Brain pericyte (primary cell): ENCODE measurements at regions not wholly inside any gene's neighbourhood (a gene's known extent, or its start where the extent isn't known, plus 50 kb on each side); places are given as distances from the start of the nearest gene placed in this dataset.
"Not testable (repeated sequence)": the region's sequence is repeated elsewhere in the genome, so short reads cannot be mapped to it uniquely, and the experiment has no call there.

Experiments
- DNase-seq: peaks from one replicate; pipeline ENCODE4 v3.0.0-alpha.2; 2012; ENCODE audit warnings: low read depth, low spot score

DNA sequence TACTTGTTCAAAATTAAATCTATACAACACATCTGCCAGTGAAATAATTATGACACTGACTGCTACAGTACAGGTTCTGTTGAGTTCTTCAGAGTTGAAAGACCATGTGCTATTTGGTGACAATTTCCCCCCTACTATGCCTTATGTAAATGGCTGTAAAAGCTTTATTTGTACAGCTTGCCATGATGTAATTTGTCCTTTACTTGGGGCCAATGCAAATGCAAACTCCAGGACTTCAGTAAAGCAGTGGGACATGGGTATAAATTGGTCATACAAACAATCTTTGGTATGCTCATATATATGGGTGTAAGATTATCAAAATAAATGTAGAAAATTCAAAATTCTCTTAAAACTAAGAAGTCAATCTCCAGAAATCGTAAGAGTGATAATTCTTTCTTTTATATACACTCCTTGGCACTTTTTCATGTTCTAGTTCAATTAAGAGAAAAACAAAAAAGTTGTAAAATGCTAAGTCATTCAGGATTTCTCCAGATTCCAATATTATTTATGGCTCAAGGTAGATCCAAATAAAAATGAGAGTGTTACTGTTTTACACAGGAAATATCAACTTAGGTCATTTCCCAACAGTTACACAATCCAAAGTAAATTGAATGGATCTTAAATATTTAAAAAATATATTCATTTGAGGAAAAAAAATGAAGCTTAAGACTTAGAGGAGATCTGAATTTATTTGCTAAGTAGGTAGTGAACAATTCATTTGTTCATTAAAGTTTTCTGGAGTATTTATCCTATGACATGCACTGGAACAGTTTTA lies 1310.5 kb upstream of the CITED2 start:
- DNase-seq = peak; percentile 1

DNA sequence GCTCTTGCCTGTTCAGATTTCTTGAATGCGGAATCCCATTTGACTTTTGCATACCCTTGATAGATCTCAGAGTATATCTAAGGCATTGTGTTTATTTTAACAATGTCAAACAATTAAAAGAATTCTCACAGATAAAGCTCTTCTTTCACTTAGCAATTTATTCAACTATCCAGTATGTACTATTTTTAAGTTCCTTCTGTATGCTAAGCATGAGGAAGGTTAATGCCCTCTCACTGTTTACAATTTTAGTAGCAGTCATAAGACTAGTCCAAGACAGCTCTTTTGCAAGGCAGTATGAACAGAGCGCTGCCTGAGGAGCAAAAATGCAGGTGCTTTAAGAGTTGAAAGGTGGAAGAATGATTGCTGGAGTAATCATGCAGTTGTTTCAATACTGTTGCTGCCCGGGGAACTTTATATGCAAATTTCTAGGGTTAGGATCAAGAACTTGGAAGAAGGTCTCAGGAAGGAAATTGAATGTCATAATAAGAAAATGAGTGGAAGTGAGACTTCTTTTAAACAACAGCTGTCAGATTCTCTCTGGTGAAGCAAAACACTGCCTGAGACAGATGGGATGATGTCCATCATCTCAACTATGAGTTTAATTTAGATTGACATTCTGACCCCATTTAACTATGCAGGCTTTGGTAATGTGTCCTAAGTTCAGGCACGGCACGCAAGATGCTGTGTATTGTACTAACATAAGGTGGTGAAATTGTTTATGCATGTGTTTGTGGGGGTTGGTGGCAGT lies 1303.5 kb upstream of the CITED2 start:
- no peak for DNase-seq

DNA sequence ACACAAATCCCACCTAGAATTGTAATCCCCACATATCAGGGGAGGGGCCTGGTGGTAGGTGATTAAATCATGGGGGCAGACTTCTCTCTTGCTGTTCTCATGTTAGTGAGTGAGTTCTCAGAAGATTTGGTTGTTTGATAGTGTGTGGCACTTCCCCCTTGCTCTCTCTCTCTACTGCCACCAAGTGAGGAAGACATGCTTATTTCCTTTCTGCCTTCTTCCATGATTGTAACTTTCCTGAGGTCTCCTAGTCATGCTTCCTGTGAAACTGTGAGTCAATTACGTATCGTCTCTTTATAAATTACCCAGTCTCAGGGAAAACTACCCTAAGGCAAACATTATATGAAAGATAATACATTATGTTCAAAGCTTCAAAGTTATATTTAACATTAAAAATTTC lies 1297.5 kb upstream of the CITED2 start:
- no peak for DNase-seq

DNA sequence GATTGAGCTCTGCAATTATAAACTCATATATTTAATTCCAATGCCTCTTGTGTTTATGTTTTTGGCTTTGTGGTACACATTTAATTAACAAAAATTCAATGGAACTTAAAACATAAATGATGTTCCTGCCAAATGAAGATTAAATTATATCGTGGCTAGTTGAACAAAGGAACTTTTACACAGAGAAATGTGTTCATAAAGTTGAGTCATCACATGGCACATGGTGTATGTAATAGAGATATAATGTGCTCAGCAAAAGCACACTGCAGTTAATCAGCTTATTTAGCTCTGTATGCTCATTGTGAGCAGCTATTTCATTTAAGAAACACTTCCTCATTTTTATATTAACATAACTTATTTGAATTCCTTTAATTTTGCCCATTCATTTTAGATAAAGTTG lies 1295.6 kb upstream of the CITED2 start:
- DNase-seq = no peak

DNA sequence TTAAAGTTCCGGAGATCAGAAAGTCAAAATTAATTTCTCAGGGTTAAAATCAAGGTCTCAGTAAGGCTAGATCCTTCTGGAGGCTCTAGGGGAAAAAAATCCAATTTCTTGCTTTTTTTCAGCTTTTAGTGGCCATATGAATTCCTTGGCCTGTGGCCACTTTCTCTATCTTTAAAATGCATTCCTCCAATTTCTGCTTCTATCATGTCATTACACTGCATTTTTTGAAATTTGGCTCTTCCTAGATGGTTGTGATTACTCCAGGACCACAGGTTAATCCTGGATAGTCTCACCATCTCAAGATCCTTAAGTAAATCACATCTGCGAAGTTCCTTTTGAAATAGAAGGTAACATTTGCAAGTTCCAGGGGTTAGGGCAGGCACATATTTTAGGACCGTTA lies 1294.9 kb upstream of the CITED2 start:
- DNase-seq = no peak

DNA sequence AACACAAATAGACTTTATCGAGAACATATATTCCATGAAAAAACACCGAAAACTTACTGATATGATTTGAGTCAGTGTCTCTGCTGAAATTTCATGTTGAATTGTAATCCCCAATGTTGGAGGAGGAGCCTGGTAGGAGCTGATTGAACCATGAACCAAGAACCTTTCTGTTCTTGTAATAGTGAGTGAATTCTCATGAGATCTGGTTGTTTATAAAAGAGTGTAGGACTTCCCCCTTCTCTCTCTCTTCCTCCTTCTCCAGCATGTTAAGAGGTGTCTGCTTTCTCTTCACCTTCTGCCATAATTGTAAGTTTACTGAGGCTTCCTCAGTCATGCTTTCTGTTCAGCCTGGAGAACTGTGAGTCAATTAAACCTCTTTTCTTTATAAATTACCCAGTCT lies 1289.3 kb upstream of the CITED2 start:
- DNase-seq = no peak

DNA sequence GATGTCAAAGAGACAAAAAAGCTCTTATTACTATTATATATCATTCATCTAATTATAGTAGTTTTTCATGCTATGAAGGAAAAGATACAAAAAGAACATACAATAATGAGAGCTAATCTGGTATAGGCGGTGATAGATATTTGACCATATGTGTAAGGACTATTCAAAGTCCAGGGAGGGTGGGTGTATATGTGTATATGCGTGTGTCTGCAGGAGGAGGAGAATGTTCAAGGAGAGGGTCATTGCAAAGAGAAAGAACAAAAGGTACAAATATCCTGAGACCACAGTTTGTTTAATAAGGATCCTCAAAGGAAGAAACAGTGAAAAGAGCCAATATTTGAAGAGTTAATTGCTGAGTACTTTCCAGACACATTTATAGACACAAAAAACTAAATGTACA lies 1288.6 kb upstream of the CITED2 start:
- no peak for DNase-seq

DNA sequence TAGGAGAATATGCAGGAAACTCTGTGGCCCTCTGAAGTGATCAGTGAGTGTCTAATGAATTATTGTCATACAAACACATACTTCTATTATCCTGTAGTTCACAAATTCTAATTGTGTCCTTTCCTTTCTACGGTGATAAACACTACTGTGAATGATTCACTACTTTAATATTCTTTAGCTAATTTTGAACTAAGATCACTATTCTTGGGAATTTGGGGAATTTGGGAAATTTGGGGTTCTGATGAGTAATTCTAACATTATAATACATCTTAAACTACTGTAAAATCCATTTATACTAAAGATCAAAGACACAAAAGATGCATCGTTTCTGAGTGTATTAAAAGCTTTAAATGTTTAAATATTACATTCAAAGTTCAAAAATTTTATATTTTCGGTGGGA lies 1287.2 kb upstream of the CITED2 start:
- DNase-seq = no peak

DNA sequence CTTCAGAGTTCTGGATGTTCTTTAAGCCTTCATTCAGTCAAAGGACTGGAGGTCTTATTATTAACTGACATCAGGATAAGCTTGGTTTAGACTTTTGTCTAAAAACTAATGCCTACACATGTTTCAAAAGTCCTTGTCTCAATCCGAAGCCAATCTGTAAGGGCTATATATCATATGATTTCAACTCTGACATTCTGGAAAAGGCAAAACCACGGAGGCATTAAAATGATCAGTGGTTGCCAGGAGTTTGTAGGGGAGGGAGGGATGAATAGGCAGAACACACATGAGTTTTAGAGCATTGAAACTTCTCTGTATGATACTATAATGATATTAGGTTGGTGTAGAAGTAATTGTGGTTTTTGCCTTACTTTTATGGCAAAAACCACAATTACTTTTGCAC lies 1285.8 kb upstream of the CITED2 start:
- no peak for DNase-seq

DNA sequence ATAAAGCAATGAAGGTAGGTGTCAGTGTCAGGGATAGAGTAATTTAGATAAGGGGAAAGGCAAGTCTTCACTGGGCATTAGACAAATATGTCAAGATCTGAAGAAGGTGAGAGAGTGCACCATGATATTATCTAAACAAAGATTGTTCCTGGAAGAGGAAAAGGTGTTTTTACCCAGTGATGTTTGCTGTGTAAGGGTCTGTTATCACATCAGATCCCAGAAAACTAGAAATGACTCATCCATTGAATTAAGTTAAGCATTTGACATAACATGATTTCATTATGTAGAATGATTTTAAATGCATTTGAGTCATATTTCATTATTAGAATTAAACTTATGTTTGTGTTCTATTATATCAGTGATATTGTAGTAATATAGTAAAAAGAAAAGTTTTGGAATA lies 1279.5 kb upstream of the CITED2 start:
- no peak for DNase-seq

DNA sequence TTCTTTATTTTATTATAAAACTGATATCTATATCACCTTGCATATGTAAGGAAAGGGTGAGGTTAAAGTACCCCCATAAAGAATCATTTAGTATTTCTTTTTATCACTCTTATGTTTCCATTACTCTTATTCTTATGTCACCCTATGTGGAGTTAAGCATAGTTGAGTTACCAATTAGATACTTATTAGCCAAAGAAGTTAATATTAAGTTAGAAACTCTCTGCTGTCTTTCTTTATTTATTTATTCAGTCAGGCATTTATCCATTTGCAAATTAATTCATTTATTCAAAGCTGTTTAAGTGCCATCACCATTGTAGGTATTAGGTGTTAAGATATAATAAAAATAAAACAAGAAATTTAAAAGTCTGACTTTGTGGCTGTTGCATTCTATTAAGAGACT lies 1279.1 kb upstream of the CITED2 start:
- no peak for DNase-seq

DNA sequence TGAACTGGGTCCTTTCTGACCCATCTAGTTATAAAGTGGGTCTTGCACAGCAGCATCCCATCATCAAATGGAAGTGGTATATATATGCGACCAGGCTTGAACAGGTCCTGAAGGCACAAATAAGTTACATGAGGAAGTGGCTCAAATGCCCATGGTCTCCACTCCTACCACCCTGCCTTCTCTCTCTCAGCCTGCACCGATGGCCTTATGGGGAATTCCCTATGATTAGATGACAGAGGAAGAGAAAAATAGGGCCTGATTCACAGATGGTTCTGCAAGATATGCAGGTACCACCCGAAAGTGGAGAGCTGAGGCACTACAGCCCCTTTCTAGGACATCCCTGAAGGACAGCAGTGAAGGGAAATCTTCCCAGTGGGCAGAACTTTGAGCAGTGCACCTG lies 1275.1 kb upstream of the CITED2 start:
- DNase-seq = not testable (repeated sequence)

DNA sequence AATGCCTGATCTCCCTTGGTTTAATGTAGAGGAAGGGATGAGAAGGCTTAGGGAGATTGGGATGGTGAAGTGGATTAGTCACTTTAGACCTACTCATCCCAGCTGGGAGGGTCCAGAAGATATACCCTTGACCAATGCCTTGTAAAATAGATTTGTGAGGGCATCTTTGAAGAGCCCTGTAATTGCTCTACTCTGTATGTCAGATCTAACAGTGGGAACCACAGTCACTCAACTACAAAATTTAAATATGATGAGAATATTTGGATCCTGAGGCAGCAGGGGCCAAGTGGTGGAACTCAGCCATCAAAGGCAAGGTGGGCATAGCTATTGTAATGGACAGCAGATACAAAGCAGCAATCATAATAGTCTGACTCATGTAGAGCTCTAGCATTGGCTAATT lies 1272.9 kb upstream of the CITED2 start:
- DNase-seq = not testable (repeated sequence)

DNA sequence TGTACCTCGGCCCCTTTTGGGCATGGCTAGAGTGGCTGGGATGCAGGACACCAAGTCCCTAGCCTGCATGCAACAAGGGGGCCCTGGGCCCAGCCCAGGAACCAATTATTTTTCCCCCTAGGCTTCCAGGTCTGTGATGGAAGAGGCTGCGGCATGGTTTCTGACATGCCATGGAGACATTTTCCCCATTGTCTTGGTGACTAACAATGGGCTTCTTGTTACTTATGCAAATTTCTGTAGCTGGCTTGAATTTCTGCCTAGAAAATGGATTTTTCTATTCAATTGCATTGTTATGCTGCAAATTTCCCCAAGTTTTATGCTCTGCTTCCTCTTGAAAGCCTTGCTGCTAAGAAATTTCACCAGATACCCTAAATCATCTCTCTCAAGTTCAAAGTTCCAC lies 1269.6 kb upstream of the CITED2 start:
- DNase-seq = no peak

DNA sequence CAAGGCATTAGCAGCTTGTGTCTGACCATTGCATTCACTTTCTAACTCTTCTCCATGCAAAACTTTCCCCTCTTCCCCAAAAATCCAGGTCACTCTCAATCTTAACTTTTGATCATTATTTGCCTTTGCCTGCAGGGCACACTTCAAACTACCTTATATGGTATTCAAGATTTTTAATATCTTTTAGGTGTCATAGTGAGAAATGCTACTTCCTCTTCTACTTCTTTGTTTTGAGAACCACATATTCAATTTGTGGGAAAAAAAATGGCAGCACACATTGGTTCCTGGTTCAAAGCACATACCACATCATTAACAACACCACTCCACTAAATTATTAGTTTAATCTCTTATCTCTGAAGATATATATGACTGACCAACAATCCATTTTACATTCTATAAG lies 1267.0 kb upstream of the CITED2 start:
- DNase-seq = no peak

DNA sequence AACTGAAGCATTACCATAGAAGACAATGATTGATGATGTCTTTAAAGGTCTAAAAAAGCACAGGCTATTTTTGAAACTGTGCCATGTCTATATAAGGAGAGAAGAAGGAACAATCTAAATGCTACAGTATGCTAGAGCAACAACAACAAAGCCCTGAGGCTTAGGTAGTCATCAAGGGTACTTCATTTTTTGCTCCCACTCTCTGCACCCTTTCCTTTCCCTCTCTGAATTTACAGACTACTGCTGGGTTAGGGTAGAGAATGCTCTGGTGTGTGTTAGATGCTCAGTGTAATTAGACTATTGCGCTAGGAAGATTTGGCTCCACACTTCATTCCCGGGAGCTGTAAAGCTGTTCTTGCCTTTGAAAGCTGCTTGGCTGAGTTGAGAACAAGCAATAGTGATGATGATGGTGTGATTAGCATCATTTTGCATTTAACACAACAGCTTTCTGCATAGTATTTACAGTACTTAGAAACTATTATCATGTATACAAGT lies 1262.5 kb upstream of the CITED2 start:
- DNase-seq = no peak

DNA sequence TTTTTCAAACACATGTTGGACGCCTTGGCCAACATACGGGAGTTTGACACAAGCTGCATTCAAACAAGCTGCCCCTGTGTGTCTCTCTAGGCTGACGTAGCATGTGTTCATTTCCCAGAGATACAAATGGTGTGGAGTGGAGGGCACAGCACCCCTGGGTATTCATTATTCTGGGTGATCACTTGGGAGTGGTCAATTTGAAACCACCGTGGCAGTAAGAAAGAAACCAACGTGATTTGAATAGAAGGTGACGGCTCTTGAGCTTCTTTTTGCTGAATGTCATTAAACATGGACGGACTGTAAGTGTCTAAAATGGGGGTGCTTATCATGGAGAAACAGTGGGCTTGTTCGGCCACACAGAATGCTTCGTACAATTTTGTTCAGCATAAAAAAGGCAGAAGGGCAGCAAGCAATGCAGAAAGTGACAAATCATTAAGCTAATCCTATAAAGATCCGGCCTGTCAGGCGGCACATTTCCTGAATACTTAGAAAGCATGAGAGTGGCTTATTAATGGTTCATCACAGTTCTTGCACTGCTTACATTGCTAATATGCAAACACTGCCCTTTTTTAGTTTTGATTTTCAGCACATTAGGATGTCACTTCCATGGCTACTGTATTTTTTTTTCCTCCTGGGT lies 1261.9 kb upstream of the CITED2 start:
- no peak for DNase-seq

DNA sequence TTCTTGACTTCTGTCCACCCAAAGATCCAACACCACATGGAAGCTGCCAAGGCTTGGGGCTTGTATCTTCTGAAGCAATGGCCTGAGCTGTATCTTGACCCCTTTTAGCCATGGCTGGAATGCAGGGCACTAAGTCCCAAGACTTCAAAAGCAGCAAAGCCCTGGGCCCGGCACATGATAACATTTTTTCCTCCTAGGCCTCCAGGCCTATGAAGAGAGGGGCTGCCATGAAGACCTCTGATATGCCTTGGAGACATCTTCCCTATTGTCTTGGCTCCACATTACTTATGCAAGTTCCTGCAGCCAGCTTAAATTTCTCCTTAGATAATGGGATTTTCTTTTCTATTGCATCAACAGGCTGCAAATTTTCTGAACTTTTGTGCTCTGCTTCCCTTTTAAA lies 1252.6 kb upstream of the CITED2 start:
- DNase-seq = no peak

DNA sequence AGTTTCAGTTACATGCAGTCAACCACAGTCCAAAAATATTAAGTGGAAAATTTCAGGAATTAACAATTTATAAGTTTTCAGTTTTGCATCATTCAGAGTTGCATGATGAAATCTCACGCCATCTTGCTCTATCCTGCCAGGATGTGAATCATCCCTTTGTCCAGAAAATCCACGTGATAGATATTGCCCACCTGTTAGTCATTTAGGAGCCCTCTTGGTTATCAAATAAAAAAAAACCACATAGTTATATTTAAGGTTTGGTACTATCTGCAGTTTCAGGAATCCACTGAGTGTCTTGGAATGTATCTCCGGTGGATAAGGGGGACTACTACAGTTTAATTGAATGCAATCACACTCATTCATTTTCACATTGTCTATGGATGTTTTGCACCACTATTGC lies 1249.0 kb upstream of the CITED2 start:
- no peak for DNase-seq

DNA sequence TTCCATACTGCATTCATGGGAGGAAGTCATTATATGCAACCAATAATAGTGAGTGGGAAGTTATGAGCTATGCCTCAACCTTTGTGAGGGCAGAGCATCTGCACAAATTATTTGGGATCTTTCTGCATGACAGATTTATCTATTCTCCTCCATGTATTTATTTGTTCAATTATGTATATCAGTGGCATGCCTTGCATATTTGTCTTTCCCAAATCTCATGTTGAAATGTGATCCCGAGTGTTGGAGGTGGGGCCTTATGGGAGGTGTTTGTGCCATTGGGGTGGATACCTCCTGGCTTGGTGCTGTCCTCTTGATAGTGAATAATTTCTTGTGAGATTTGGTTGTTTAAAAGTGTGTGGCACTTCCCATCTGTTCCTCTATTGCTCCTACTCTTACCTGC lies 1246.0 kb upstream of the CITED2 start:
- DNase-seq = no peak

DNA sequence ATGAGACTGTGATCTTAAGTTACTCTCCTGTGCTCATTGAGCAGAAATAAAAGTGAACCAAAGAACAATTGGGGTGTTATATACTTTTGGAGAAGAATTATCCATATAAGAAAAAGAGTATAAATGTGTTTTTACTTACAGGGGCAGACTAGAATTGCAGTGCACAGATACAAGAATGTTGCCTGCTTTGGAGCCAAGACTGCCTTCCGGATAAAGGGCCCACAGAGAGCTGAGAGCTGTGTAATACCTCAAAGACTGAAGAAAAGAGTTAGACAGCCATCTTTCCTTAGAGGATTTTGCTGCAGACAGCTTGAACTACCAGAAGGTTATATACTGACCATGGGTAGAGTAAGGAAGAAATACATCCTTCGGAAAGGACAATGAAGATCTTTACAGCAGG lies 1235.5 kb upstream of the CITED2 start:
- DNase-seq = no peak

DNA sequence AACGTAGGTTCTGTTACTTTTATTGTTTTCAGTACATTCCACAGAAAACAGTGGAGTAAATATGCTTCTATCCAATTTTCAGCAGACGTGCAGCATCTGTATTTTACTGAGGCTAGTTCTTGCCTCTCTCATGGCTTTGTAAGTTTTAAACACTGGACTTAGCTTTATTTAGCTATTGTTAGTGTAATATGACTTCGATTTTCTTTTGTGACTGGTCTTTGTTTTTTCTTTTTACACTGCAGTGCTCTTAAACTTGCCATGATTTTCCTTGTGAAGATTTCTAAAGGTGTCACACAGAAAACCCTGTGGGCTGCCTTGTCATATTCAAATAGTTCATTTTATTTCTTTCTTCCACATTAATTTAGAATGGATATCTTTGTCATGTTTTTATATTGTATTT lies 1234.9 kb upstream of the CITED2 start:
- DNase-seq = no peak

DNA sequence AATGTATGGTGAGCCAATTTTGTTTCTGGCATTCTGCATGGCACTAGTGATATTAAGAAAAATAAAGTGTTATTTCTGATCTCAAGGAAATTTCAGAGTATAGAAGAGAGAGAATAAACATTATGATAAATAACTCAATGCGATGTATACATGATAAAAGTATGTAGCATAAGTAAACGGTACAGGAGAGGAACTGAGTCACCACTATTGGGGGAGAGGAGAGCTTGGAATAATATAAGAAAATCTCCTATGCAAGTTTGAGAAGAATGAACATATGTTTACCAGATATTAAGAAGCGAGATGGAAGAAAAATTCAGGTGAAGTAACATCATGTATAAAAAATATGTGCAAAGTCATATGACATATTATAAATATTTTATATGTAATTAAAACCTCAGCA lies 1230.3 kb upstream of the CITED2 start:
- no peak for DNase-seq
